NB4 (cell line): ENCODE measurements at regions not wholly inside any gene's neighbourhood (a gene's known extent, or its start where the extent isn't known, plus 50 kb on each side); places are given as distances from the start of the nearest gene placed in this dataset.

Experiments
- MYC ChIP-seq: IDR thresholded peaks from 2 replicates; pipeline ENCODE4 v1.6.1; 2011; ENCODE audit warnings: low read depth, low read length
- POLR2A ChIP-seq: IDR thresholded peaks from 2 replicates; pipeline ENCODE4 v1.6.1; 2011; ENCODE audit warnings: mild to moderate bottlenecking; ENCODE audit not compliant: insufficient read length; ENCODE audit errors: extremely low read depth
- TF ChIP-seq, protein P1 (sequence below): IDR thresholded peaks from one replicate; pipeline ENCODE4 v1.5.1; 2012; ENCODE audit warnings: low read depth, low read length

DNA sequence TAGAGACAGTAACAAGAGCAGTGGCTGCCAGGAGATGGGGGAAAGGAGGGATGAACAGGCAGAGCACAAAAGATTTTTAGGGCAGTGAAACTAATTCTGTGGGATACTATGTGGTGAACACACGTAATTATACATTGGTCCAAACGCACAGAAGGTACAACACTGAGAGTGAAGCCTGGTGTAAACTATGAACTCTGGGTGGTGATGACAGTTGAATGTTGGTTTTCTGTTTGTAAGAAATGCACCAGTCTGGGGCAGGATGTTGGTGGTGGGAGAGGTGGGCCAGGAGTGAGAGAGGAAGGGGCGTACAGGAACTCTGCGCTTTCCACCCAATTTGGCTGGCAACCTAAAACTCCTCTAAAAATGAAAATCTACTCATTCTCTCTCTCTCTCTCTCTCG, 50.2 kb upstream of the TIAM1 start:
- TF ChIP-seq, protein P1, sequence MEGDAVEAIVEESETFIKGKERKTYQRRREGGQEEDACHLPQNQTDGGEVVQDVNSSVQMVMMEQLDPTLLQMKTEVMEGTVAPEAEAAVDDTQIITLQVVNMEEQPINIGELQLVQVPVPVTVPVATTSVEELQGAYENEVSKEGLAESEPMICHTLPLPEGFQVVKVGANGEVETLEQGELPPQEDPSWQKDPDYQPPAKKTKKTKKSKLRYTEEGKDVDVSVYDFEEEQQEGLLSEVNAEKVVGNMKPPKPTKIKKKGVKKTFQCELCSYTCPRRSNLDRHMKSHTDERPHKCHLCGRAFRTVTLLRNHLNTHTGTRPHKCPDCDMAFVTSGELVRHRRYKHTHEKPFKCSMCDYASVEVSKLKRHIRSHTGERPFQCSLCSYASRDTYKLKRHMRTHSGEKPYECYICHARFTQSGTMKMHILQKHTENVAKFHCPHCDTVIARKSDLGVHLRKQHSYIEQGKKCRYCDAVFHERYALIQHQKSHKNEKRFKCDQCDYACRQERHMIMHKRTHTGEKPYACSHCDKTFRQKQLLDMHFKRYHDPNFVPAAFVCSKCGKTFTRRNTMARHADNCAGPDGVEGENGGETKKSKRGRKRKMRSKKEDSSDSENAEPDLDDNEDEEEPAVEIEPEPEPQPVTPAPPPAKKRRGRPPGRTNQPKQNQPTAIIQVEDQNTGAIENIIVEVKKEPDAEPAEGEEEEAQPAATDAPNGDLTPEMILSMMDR, result no peak
- TF ChIP-seq POLR2A, result no peak
- TF ChIP-seq MYC, result no peak
